DND-41 (cell line): ENCODE measurements at regions not wholly inside any gene's neighbourhood (a gene's known extent, or its start where the extent isn't known, plus 50 kb on each side); places are given as distances from the start of the nearest gene placed in this dataset.

Source experiments
- ATAC-seq: fragments of 200-7000 bp; cut with Tn5 transposase; 3 replicates; pipeline ENCODE4 v1.9.1; 2021; ENCODE audit warnings: low read depth; ENCODE audit not compliant: insufficient read depth
- DNase-seq: peaks from one replicate; pipeline ENCODE4 v3.0.0-alpha.2; 2020
- H2AFZ ChIP-seq: 2 replicates; pipeline ENCODE4 v1.6.0; 2012; ENCODE audit warnings: low read depth, low read length
- H3K27ac ChIP-seq: 2 replicates; pipeline ENCODE4 v1.5.1; 2012; ENCODE audit warnings: low read length, inconsistent platforms
- H3K27me3 ChIP-seq: fragments of 200-600 bp; sonication (generic); 2 replicates; pipeline ENCODE4 v1.6.0; 2012; ENCODE audit warnings: low read length, mild to moderate bottlenecking, inconsistent platforms; ENCODE audit not compliant: insufficient read depth, poor library complexity
- H3K36me3 ChIP-seq: 2 replicates; pipeline ENCODE4 v1.5.1; 2012; ENCODE audit warnings: low read length, inconsistent platforms; ENCODE audit not compliant: insufficient read depth
- H3K4me1 ChIP-seq: 2 replicates; pipeline ENCODE4 v1.5.1; 2012; ENCODE audit warnings: mild to moderate bottlenecking, low read length; ENCODE audit not compliant: insufficient read depth
- H3K4me2 ChIP-seq: 2 replicates; pipeline ENCODE4 v1.6.0; 2012; ENCODE audit warnings: mild to moderate bottlenecking, moderate library complexity, low read length, inconsistent platforms; ENCODE audit not compliant: insufficient read depth
- H3K4me3 ChIP-seq, 2 experiments: fragments of 200-600 bp in 1 of 2; shearing (Covaris generic) in 1 of 2; 2 replicates each; pipeline ENCODE4 v1.5.1; 2012 to 2016; ENCODE audit warnings: inconsistent platforms in 2 of 2, low read length in 2 of 2, mild to moderate bottlenecking in 2 of 2, low read depth in 1 of 2, moderate library complexity in 1 of 2
- H3K79me2 ChIP-seq: 2 replicates; pipeline ENCODE4 v1.6.0; 2012; ENCODE audit warnings: low read length, inconsistent platforms; ENCODE audit not compliant: insufficient read depth
- H3K9ac ChIP-seq: 2 replicates; pipeline ENCODE4 v1.6.0; 2012; ENCODE audit warnings: low read depth, mild to moderate bottlenecking, inconsistent platforms, low read length, moderate library complexity
- H3K9me3 ChIP-seq: 2 replicates; pipeline ENCODE4 v1.5.1; 2012; ENCODE audit warnings: low read length, moderate library complexity, mild to moderate bottlenecking, inconsistent platforms; ENCODE audit not compliant: insufficient read depth, severe bottlenecking
- H4K20me1 ChIP-seq: 2 replicates; pipeline ENCODE4 v1.6.0; 2012; ENCODE audit warnings: low read length; ENCODE audit not compliant: insufficient read depth
- EZH2 ChIP-seq: IDR thresholded peaks from 3 replicates; pipeline ENCODE4 v1.6.1; 2012; ENCODE audit warnings: borderline replicate concordance, low read depth, mild to moderate bottlenecking, moderate library complexity, low read length, inconsistent platforms; ENCODE audit not compliant: severe bottlenecking
- TF ChIP-seq, protein P1 (sequence below): IDR thresholded peaks from 2 replicates; pipeline ENCODE4 v1.5.1; 2012; ENCODE audit warnings: borderline replicate concordance, low read length, moderate library complexity, mild to moderate bottlenecking; ENCODE audit not compliant: poor library complexity, severe bottlenecking; ENCODE audit errors: extremely low read depth

DNA sequence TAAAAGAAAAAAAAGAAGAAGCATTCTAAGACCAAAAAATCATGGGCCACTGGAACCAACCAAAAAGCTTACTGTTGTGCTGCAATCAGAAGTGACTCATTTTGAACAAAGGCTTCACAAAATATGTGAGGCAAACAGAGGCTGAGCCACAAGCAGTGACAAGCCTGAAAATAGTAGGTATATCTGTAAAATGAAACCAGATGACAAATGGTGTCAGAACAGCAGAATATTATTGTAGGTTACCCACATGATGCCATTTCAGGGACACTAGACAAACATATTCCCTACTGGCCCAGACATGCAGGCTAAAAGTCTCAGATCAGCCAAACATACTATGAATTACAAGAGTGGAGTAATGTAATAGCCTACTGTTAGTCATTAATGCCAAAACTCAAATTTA, 1301.8 kb upstream of the DIAPH2 start:
- ATAC-seq = no peak
- no peak overlapping the region for H3K4me2 ChIP-seq
- H3K79me2 ChIP-seq = no peaks in the 10 kb centered on the region
- H3K36me3 ChIP-seq = no peaks in the 10 kb centered on the region
- H3K27ac ChIP-seq = no peak overlapping the region
- TF ChIP-seq EZH2 = no peak
- TF ChIP-seq, protein P1, sequence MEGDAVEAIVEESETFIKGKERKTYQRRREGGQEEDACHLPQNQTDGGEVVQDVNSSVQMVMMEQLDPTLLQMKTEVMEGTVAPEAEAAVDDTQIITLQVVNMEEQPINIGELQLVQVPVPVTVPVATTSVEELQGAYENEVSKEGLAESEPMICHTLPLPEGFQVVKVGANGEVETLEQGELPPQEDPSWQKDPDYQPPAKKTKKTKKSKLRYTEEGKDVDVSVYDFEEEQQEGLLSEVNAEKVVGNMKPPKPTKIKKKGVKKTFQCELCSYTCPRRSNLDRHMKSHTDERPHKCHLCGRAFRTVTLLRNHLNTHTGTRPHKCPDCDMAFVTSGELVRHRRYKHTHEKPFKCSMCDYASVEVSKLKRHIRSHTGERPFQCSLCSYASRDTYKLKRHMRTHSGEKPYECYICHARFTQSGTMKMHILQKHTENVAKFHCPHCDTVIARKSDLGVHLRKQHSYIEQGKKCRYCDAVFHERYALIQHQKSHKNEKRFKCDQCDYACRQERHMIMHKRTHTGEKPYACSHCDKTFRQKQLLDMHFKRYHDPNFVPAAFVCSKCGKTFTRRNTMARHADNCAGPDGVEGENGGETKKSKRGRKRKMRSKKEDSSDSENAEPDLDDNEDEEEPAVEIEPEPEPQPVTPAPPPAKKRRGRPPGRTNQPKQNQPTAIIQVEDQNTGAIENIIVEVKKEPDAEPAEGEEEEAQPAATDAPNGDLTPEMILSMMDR = no peak
- H3K27me3 ChIP-seq = no peaks in the 10 kb centered on the region
- H3K9ac ChIP-seq = no peak overlapping the region
- no peaks in the 10 kb centered on the region for H3K4me1 ChIP-seq
- H3K9me3 ChIP-seq = no peaks in the 10 kb centered on the region
- no peak overlapping the region for H2AFZ ChIP-seq
- DNase-seq = no peak
- H4K20me1 ChIP-seq = no peaks in the 10 kb centered on the region
- no peak overlapping the region for H3K4me3 ChIP-seq

DNA sequence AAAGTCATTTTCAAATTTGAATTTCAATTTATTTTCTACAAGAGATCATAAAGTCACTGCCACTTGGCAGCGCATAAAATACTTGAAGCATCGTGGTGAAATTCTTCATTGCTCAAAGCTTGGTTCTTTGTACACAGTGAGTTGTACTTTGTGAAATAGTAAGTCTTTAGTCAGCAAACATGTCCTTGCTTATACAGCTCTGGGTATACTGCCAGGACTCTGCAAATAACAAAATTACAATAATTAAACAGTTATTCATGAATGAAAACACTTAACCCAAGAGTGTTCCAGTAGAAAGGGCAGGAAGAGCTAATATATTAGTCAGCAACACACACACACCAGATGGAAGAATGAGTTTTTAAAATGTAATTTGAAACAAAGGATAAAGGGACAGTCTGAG, 1300.9 kb upstream of the DIAPH2 start:
- Histone ChIP-seq H3K4me1 (no peaks in the 10 kb centered on the region), H3K27ac (no peak overlapping the region), H3K4me2 (no peak overlapping the region), H2AFZ (no peak overlapping the region), H3K9ac (no peak overlapping the region), H3K9me3 (no peaks in the 10 kb centered on the region), H3K4me3 (no peak overlapping the region), H3K27me3 (no peaks in the 10 kb centered on the region), H4K20me1 (no peaks in the 10 kb centered on the region), H3K36me3 (no peaks in the 10 kb centered on the region), H3K79me2 (no peaks in the 10 kb centered on the region)
- TF ChIP-seq EZH2 = no peak
- TF ChIP-seq, protein P1 = no peak
- ATAC-seq (no peak), DNase-seq (no peak)

DNA sequence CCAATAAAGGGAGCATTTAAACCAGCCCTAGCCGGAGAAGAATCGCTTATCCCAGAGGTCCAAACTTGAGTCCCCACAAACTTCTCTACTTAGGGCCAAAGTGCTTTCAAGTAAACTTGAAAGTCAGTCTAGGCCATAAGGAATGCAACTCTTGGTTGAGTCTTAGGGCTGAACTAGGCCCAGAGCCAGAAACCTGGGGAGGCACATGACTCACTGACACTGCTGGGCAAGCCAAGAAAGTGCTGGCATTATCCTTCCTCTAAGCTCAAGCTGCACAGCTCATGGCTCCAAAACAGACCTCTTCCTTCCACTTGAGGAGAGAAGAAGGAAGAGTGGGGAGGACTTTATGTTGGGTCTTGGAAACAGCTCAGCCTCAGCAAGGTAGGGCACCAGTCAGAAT, 1257.3 kb upstream of the DIAPH2 start:
- Histone ChIP-seq H3K4me2 (no peak overlapping the region), H4K20me1 (no peaks in the 10 kb centered on the region), H3K36me3 (no peaks in the 10 kb centered on the region), H3K4me3 (no peak overlapping the region), H3K27me3 (no peaks in the 10 kb centered on the region), H2AFZ (no peak overlapping the region), H3K27ac (no peak overlapping the region), H3K9me3 (no peaks in the 10 kb centered on the region), H3K4me1 (no peaks in the 10 kb centered on the region), H3K79me2 (no peaks in the 10 kb centered on the region), H3K9ac (no peak overlapping the region)
- no peak for ATAC-seq
- no peak for TF ChIP-seq EZH2
- TF ChIP-seq, protein P1 = no peak
- no peak for DNase-seq

DNA sequence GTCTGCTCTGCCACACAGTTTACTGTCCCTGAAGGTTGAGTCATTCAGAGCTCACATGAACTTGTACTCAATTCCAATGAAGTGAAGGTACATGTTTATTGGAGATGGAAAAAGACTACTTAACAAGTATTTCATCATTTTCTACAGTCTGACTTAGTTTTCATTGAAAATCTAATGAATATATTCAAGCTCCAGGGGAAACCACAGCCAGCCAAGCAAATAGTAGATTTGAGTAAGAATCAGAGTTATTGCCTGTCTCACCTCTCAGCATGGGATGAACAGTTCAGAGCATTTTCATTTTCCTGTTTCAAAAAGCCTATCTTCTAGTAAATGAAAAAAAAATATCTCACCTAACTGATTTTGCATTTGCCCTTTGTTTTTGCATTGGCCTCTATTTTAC, 1249.4 kb upstream of the DIAPH2 start:
- no peak overlapping the region for H3K4me3 ChIP-seq
- no peaks in the 10 kb centered on the region for H3K36me3 ChIP-seq
- TF ChIP-seq, protein P1 = no peak
- no peak for TF ChIP-seq EZH2
- no peak overlapping the region for H3K4me2 ChIP-seq
- H2AFZ ChIP-seq = no peak overlapping the region
- no peaks in the 10 kb centered on the region for H3K79me2 ChIP-seq
- no peak overlapping the region for H3K27ac ChIP-seq
- DNase-seq = no peak
- H3K9me3 ChIP-seq = no peaks in the 10 kb centered on the region
- no peaks in the 10 kb centered on the region for H4K20me1 ChIP-seq
- H3K4me1 ChIP-seq = no peaks in the 10 kb centered on the region
- no peaks in the 10 kb centered on the region for H3K27me3 ChIP-seq
- no peak for ATAC-seq
- no peak overlapping the region for H3K9ac ChIP-seq
